GM12892 (cell line): ENCODE measurements at regions not wholly inside any gene's neighbourhood (a gene's known extent, or its start where the extent isn't known, plus 50 kb on each side); places are given as distances from the start of the nearest gene placed in this dataset.

ENCODE experiments used
- DNase-seq: peaks from one replicate; pipeline ENCODE4 v3.0.0; 2011; ENCODE audit not compliant: insufficient read length
- FAIRE-seq: peaks from 2 replicates; lab custom pipeline; 2011; peaks lifted over from hg19 to GRCh38; lab: Jason Lieb, UNC
- POLR2A ChIP-seq: IDR thresholded peaks from 2 replicates; pipeline ENCODE4 v1.6.1; 2011; ENCODE audit warnings: low read depth, low read length, control low read depth
- POLR2AphosphoS5 ChIP-seq: IDR thresholded peaks from 2 replicates; pipeline ENCODE4 v1.6.1; 2011; ENCODE audit warnings: low read depth, low read length, control low read depth
- TAF1 ChIP-seq: IDR thresholded peaks from 2 replicates; pipeline ENCODE4 v1.6.1; 2011; ENCODE audit warnings: low read depth, mild to moderate bottlenecking, control low read depth, low read length, borderline replicate concordance

- DNase-seq = no peak
- TF ChIP-seq POLR2AphosphoS5 = no peak
- TF ChIP-seq TAF1 = no peak
- TF ChIP-seq POLR2A = no peak
- no peak for FAIRE-seq
Measured at GRCh38 chr6:82025271-82025670, 222.3 kb downstream of the IBTK start.

- TF ChIP-seq POLR2AphosphoS5 (no peak), TAF1 (no peak), POLR2A (no peak)
- no peak for DNase-seq
- no peak for FAIRE-seq
Measured at GRCh38 chr6:82022614-82023129, 224.9 kb downstream of the IBTK start.

GRCh38 chr6:82017773-82018172, 229.8 kb downstream of the IBTK start:
- DNase-seq (no peak), FAIRE-seq (no peak)
- TF ChIP-seq POLR2AphosphoS5 (no peak), TAF1 (no peak), POLR2A (no peak)

- TF ChIP-seq POLR2A = no peak
- TF ChIP-seq POLR2AphosphoS5 = no peak
- no peak for TF ChIP-seq TAF1
- no peak for DNase-seq
- FAIRE-seq = no peak
Measured at GRCh38 chr6:82017288-82017687, 230.3 kb downstream of the IBTK start.

- FAIRE-seq (no peak), DNase-seq (no peak)
- no peak for TF ChIP-seq TAF1
Measured at GRCh38 chr6:82015526-82015925, 232.0 kb downstream of the IBTK start.

GRCh38 chr6:82015043-82015442, 232.5 kb downstream of the IBTK start:
- TF ChIP-seq TAF1 = no peak
- no peak for TF ChIP-seq POLR2A
- no peak for TF ChIP-seq POLR2AphosphoS5
- DNase-seq (no peak), FAIRE-seq (no peak)

GRCh38 chr6:82013561-82014530, 233.7 kb downstream of the IBTK start:
- no peak for TF ChIP-seq TAF1
- FAIRE-seq (no peak), DNase-seq (no peak)

- DNase-seq = no peak
- FAIRE-seq = peak; percentile 65
- no peak for TF ChIP-seq POLR2AphosphoS5
- no peak for TF ChIP-seq POLR2A
- no peak for TF ChIP-seq TAF1
Measured at GRCh38 chr6:82006027-82006738, 241.4 kb downstream of the IBTK start.

- TF ChIP-seq POLR2AphosphoS5 = no peak
- no peak for TF ChIP-seq TAF1
- no peak for TF ChIP-seq POLR2A
- FAIRE-seq (no peak), DNase-seq (no peak)
Measured at GRCh38 chr6:82000551-82000950, 247.0 kb downstream of the IBTK start.

GRCh38 chr6:81999826-82000225, 247.3 kb upstream of the TENT5A start:
- FAIRE-seq = no peak

GRCh38 chr6:81999270-81999669, 246.8 kb upstream of the TENT5A start:
- DNase-seq = no peak
- FAIRE-seq = no peak
- no peak for TF ChIP-seq POLR2A
- no peak for TF ChIP-seq POLR2AphosphoS5
- TF ChIP-seq TAF1 = no peak

More at GRCh38 chr6:81999826-82000225, 247.3 kb upstream of the TENT5A start:
- DNase-seq = no peak
- TF ChIP-seq POLR2A (no peak), POLR2AphosphoS5 (no peak), TAF1 (no peak)

GRCh38 chr6:81998432-81998831, 246.0 kb upstream of the TENT5A start:
- DNase-seq = no peak
- FAIRE-seq = no peak
- TF ChIP-seq TAF1 = no peak
- TF ChIP-seq POLR2AphosphoS5 = no peak
- TF ChIP-seq POLR2A = no peak
